Mesenchymal stem cell (in vitro differentiated cells and primary cell): ENCODE measurements at regions not wholly inside any gene's neighbourhood (a gene's known extent, or its start where the extent isn't known, plus 50 kb on each side); places are given as distances from the start of the nearest gene placed in this dataset.

Experiments
- DNase-seq: peaks from one replicate; pipeline ENCODE4 v3.0.0-alpha.2; 2013
- H2AFZ ChIP-seq: one replicate; pipeline ENCODE4 v1.6.1; 2013; ENCODE audit warnings: low read depth, mild to moderate bottlenecking, control low read depth, inconsistent platforms, low read length, moderate library complexity
- H2AK5ac ChIP-seq: 2 replicates; pipeline ENCODE4 v1.6.1; 2013; ENCODE audit warnings: low read length, moderate library complexity, mild to moderate bottlenecking, inconsistent platforms; ENCODE audit not compliant: severe bottlenecking
- H2BK120ac ChIP-seq: one replicate; pipeline ENCODE4 v1.6.1; 2013; ENCODE audit warnings: low read depth, mild to moderate bottlenecking, inconsistent platforms, low read length, moderate library complexity
- H2BK12ac ChIP-seq, 2 experiments: one replicate each; pipeline ENCODE4 v1.6.1; 2013; ENCODE audit warnings: inconsistent platforms in 2 of 2, low read length in 2 of 2, mild to moderate bottlenecking in 2 of 2, moderate library complexity in 2 of 2, control low read depth in 1 of 2
- H2BK15ac ChIP-seq: one replicate; pipeline ENCODE4 v1.6.1; 2013; ENCODE audit warnings: mild to moderate bottlenecking, low read depth, inconsistent platforms; ENCODE audit not compliant: poor library complexity, severe bottlenecking
- H2BK5ac ChIP-seq: 2 replicates; pipeline ENCODE4 v1.6.1; 2013; ENCODE audit warnings: low read depth, mild to moderate bottlenecking, low read length, control low read depth, inconsistent platforms; ENCODE audit not compliant: poor library complexity, severe bottlenecking
- H3K14ac ChIP-seq, 2 experiments: one replicate each; pipeline ENCODE4 v1.6.1; 2013; ENCODE audit warnings: inconsistent platforms in 2 of 2, low read length in 2 of 2, control low read depth in 1 of 2, mild to moderate bottlenecking in 1 of 2, moderate library complexity in 1 of 2
- H3K18ac ChIP-seq, 2 experiments: one replicate each; pipeline ENCODE4 v1.6.1; 2013; ENCODE audit warnings: inconsistent platforms in 2 of 2, low read length in 2 of 2, control low read depth in 1 of 2, low read depth in 1 of 2, mild to moderate bottlenecking in 1 of 2
- H3K23ac ChIP-seq, 2 experiments: one replicate each; pipeline ENCODE4 v1.6.1; 2013; ENCODE audit warnings: inconsistent platforms in 2 of 2, low read length in 2 of 2, mild to moderate bottlenecking in 2 of 2, moderate library complexity in 2 of 2, control low read depth in 1 of 2
- H3K27ac ChIP-seq: 2 replicates; pipeline ENCODE4 v1.5.1; 2013; ENCODE audit warnings: mild to moderate bottlenecking, moderate library complexity, low read length, control low read depth, inconsistent platforms; ENCODE audit not compliant: poor library complexity, severe bottlenecking
- H3K27me3 ChIP-seq, 2 experiments: 2 replicates each; pipeline versions ENCODE4 v1.6.1 to v1.7.0; 2013; ENCODE audit warnings: low read length in 2 of 2, mild to moderate bottlenecking in 2 of 2, moderate library complexity in 2 of 2, control low read depth in 1 of 2, inconsistent platforms in 1 of 2; ENCODE audit not compliant: control insufficient read depth in 1 of 2, insufficient read depth in 1 of 2
- H3K36me3 ChIP-seq, 2 experiments: 2 replicates each; pipeline versions ENCODE4 v1.6.1 to v1.7.0; 2013; ENCODE audit warnings: low read length in 2 of 2, control low read depth in 1 of 2, inconsistent platforms in 1 of 2, low read depth in 1 of 2, mild to moderate bottlenecking in 1 of 2; ENCODE audit not compliant: insufficient read depth in 2 of 2, control insufficient read depth in 1 of 2
- H3K4ac ChIP-seq, 2 experiments: one replicate each; pipeline ENCODE4 v1.6.1; 2013; ENCODE audit warnings: inconsistent platforms in 2 of 2, low read length in 2 of 2, mild to moderate bottlenecking in 2 of 2, moderate library complexity in 2 of 2, control low read depth in 1 of 2, low read depth in 1 of 2
- H3K4me1 ChIP-seq: 2 replicates; pipeline ENCODE4 v1.6.1; 2013; ENCODE audit warnings: low read depth, low read length, control low read depth; ENCODE audit not compliant: control insufficient read depth, insufficient read depth
- H3K4me2 ChIP-seq: 2 replicates; pipeline ENCODE4 v1.6.1; 2013; ENCODE audit warnings: low read length, mild to moderate bottlenecking, inconsistent platforms; ENCODE audit not compliant: poor library complexity, severe bottlenecking
- H3K4me3 ChIP-seq, 2 experiments: 2 replicates each; pipeline versions ENCODE4 v1.5.1 to v1.7.0; 2013; ENCODE audit warnings: low read length in 2 of 2, mild to moderate bottlenecking in 2 of 2, control low read depth in 1 of 2, low read depth in 1 of 2; ENCODE audit not compliant: insufficient read depth in 1 of 2
- H3K79me1 ChIP-seq: replicated peaks from 2 replicates; pipeline ENCODE4 v1.6.1; 2013; ENCODE audit warnings: mild to moderate bottlenecking, control low read depth, low read length, inconsistent platforms; ENCODE audit not compliant: poor library complexity, severe bottlenecking
- H3K9ac ChIP-seq: 2 replicates; pipeline ENCODE4 v1.7.0; 2013; ENCODE audit warnings: mild to moderate bottlenecking, low read length, moderate library complexity
- H3K9me3 ChIP-seq: 2 replicates; pipeline ENCODE4 v1.7.0; 2013; ENCODE audit warnings: mild to moderate bottlenecking, low read length; ENCODE audit not compliant: control insufficient read depth
- H4K8ac ChIP-seq: one replicate; pipeline ENCODE4 v1.6.1; 2013; ENCODE audit warnings: inconsistent platforms, mild to moderate bottlenecking, low read length, moderate library complexity
- H4K91ac ChIP-seq: one replicate; pipeline ENCODE4 v1.6.1; 2013; ENCODE audit warnings: mild to moderate bottlenecking, low read length, inconsistent platforms
- WGBS: methylation state at CpG from one replicate; pipeline ENCODE4 v1.1.7; 2013; ENCODE audit warnings: mixed read lengths; 5-methylcytosine and 5-hydroxymethylcytosine counted together

DNA sequence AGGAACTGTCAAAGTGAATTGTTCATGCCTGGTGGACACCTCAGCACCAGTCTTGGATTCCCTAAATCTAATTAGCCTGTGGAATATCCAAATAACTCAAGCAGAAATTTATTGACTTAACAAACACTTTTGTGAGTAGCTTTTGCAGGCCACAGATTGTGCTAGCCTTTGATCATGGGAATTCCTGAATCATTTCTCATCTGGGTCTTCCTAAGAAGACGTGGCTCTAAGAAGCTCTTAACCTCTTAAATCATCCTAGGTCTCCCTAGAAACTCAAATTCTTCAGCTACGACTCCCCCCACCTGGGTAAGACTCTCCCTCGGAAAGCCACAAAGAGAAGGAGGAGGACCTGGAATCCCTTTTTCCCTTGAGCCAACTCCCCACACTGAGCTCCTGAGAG, 53.8 kb upstream of the PSEN2 start:
- peak; percentile 82 for DNase-seq
- H3K4ac ChIP-seq = no peak overlapping the region
- H4K8ac ChIP-seq = no peak overlapping the region
- H3K18ac ChIP-seq = peak overlapping the region in 1 of 2 experiments; percentile 3
- whole genome bisulfite sequencing = 4% methylated on average over 3 of the region's 3 CpGs
- peaks cover 11% of the 10 kb centered on the region for H3K4me1 ChIP-seq
- no peak overlapping the region for H3K9ac ChIP-seq
- no peak overlapping the region for H3K23ac ChIP-seq
- H2AFZ ChIP-seq = no peak overlapping the region
- H2AK5ac ChIP-seq = peak overlapping the region; percentile 55
- no peaks in the 10 kb centered on the region for H3K36me3 ChIP-seq
- H2BK15ac ChIP-seq = no peak overlapping the region
- H3K14ac ChIP-seq = no peak overlapping the region
- H3K4me3 ChIP-seq = no peak overlapping the region
- no peak overlapping the region for H3K4me2 ChIP-seq
- no peaks in the 10 kb centered on the region for H3K9me3 ChIP-seq
- peak overlapping the region in 1 of 2 experiments; percentile 34 for H2BK12ac ChIP-seq
- H3K27ac ChIP-seq = peak overlapping the region; percentile 18
- H3K27me3 ChIP-seq = no peaks in the 10 kb centered on the region
- H2BK120ac ChIP-seq = no peak overlapping the region
- no peak overlapping the region for H2BK5ac ChIP-seq
- no peaks in the 10 kb centered on the region for H3K79me1 ChIP-seq
- no peak overlapping the region for H4K91ac ChIP-seq

DNA sequence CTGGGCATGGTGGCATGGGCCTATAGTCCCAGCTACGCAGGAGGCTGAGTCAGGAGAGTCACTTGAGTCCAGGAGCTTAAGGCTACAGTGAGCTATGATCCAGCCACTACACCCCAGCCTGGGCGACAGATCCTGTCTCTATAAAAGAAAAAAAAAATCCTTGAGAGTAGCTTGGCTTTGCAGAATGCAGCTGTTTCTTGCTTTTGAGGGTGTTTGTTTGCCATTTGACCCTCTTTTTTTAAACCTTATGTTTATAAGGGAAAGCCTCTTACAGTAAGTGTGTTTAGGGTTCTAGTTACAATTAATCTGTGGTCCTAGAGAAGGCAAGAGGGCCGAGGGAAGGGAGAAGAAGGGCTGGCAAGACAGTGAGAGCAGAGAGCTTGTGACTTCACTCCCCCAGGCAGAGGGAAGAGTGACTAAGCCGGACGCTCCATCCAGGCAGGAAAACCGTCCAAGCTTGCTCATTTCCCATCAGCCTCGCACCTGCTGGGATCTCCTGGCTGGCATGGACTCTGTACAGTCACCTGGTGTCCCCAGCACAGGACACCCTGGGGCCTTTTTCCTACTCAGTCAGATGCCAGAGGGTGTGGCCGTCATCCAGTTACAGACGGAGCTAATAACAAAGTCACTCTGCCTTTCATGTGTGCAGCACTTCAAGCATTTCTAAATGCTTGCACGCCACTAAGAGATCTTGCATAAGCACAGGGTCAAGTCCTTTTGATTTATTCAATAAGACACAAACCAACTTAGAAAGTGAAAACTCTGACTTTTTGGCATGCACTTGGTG, 55.5 kb upstream of the PSEN2 start:
- Histone ChIP-seq H3K23ac (no peak overlapping the region), H2BK120ac (no peak overlapping the region), H2AFZ (no peak overlapping the region), H3K27ac (peak overlapping the region; percentile 80), H3K4me1 (peaks cover 13% of the 10 kb centered on the region), H3K4me3 (peak overlapping the region in 1 of 2 experiments; percentile 16), H3K79me1 (no peaks in the 10 kb centered on the region), H2AK5ac (peak overlapping the region; percentile 34), H3K36me3 (no peaks in the 10 kb centered on the region), H3K9ac (peak overlapping the region; percentile 87), H3K18ac (no peak overlapping the region), H3K4me2 (no peak overlapping the region), H3K9me3 (no peaks in the 10 kb centered on the region), H3K4ac (no peak overlapping the region), H2BK5ac (no peak overlapping the region), H3K27me3 (no peaks in the 10 kb centered on the region), H2BK12ac (no peak overlapping the region), H3K14ac (no peak overlapping the region), H4K91ac (peak overlapping the region; percentile 47), H2BK15ac (no peak overlapping the region), H4K8ac (no peak overlapping the region)
- DNase-seq = peak; percentile 96
- whole genome bisulfite sequencing = 13% methylated on average over 8 of the region's 10 CpGs

GRCh38 chr1:226813671-226814591, 56.5 kb upstream of the PSEN2 start:
- Histone ChIP-seq H3K27me3 (peaks cover 0 to 8% of the 10 kb centered on the region in 2 experiments), H3K36me3 (no peaks in the 10 kb centered on the region), H2BK15ac (no peak overlapping the region), H3K4me3 (no peak overlapping the region), H3K14ac (no peak overlapping the region), H4K91ac (no peak overlapping the region), H3K9ac (peak overlapping the region; percentile 87), H2BK5ac (no peak overlapping the region), H3K4me2 (no peak overlapping the region), H3K18ac (no peak overlapping the region), H3K27ac (peak overlapping the region; percentile 2), H3K4ac (no peak overlapping the region), H2AK5ac (no peak overlapping the region), H3K23ac (no peak overlapping the region), H3K79me1 (no peaks in the 10 kb centered on the region), H2AFZ (no peak overlapping the region), H3K9me3 (no peaks in the 10 kb centered on the region), H4K8ac (no peak overlapping the region), H2BK120ac (no peak overlapping the region), H2BK12ac (no peak overlapping the region), H3K4me1 (peaks cover 20% of the 10 kb centered on the region)
- 94% methylated on average over 7 of the region's 7 CpGs for WGBS
- DNase-seq = no peak

- Histone ChIP-seq H2BK5ac (peak overlapping the region; percentile 47), H2BK15ac (no peak overlapping the region), H3K4me1 (peaks cover 19% of the 10 kb centered on the region), H2BK12ac (no peak overlapping the region), H3K27me3 (peaks cover 0 to 27% of the 10 kb centered on the region in 2 experiments), H3K23ac (no peak overlapping the region), H4K91ac (no peak overlapping the region), H3K9me3 (no peaks in the 10 kb centered on the region), H3K9ac (no peak overlapping the region), H3K27ac (peak overlapping the region; percentile 39), H3K4me3 (no peak overlapping the region), H4K8ac (no peak overlapping the region), H3K4ac (no peak overlapping the region), H2AFZ (no peak overlapping the region), H3K36me3 (no peaks in the 10 kb centered on the region), H3K4me2 (no peak overlapping the region), H2BK120ac (no peak overlapping the region), H3K79me1 (no peaks in the 10 kb centered on the region), H3K18ac (no peak overlapping the region), H2AK5ac (no peak overlapping the region), H3K14ac (no peak overlapping the region)
- no peak for DNase-seq
- WGBS = 100% methylated on average over 3 of the region's 4 CpGs
Observed at GRCh38 chr1:226810681-226811080, 59.7 kb upstream of the PSEN2 start.
